ENCODE measurements at regions not wholly inside any gene's neighbourhood (a gene's known extent, or its start where the extent isn't known, plus 50 kb on each side); places are given as distances from the start of the nearest gene placed in this dataset.

GRCh38 chr22:48630433-48630754, 1197.3 kb downstream of the BRD1 start:
- CTCF ChIA-PET (ENCODE audit: low intra/inter-chr PET ratio, low total read pairs) = no interaction called here
- no peak overlapping the region for H3K9ac ChIP-seq (ENCODE audit: insufficient read depth, low read depth, low read length)
- POLR2A ChIA-PET = no interaction called here
- H3K9me3 ChIP-seq (ENCODE audit: low read length) = no peaks in the 10 kb centered on the region
- no peaks in the 10 kb centered on the region for H3K79me2 ChIP-seq (ENCODE audit: insufficient read depth, low read length)
- H4K20me1 ChIP-seq (ENCODE audit: insufficient read depth, low read length) = peaks cover 2% of the 10 kb centered on the region; the same call in 1 of the 2 replicates
- ATAC-seq (no peak), FAIRE-seq (no peak), DNase-seq (ENCODE audit: low spot score) (no peak)
- H3K27ac ChIP-seq (ENCODE audit: extremely low read length, insufficient read depth, low read length) = no peak overlapping the region
- no TSS peak for BruUV-seq (replicated peaks)
- H3K4me3 ChIP-seq (replicated peaks in 1 of 3; ENCODE audit: insufficient read depth in 1 of 3, low read depth in 2 of 3, low read length in 3 of 3) = no peak overlapping the region
- no peaks in the 10 kb centered on the region for H3K4me1 ChIP-seq (ENCODE audit: insufficient read depth, low read length)
- no peak overlapping the region for H2AFZ ChIP-seq (ENCODE audit: low read length)
- peaks cover 2% of the 10 kb centered on the region in 2 experiments; a peak in 2 of 5 replicates for H3K27me3 ChIP-seq (ENCODE audit: control insufficient read depth in 1 of 2, insufficient read depth in 2 of 2, low read length in 2 of 2)
- in situ Hi-C loops (cut with HindIII; ENCODE audit: extremely low pct_ligation_motif_present, low pct_unique_long_range_greater_than_20kb) = no loop called here
- no peaks in the 10 kb centered on the region for H3K36me3 ChIP-seq (replicated peaks in 1 of 2; ENCODE audit: control insufficient read depth in 1 of 2, insufficient read depth in 2 of 2, low read length in 2 of 2)
- WGBS (ENCODE audit: low lambda C conversion rate) = 100% methylated on average over 1 of the region's 19 CpGs
- no peak overlapping the region for H3K4me2 ChIP-seq (ENCODE audit: low read depth, low read length)
- TF ChIP-seq ZMAT5 (CRISPR knock-in tag; IDR thresholded peaks at IDR 0.05; ENCODE audit: borderline replicate concordance, low read depth) = no peak
- TF ChIP-seq BRCA1 (CRISPR knock-in tag; IDR thresholded peaks at IDR 0.05) = no peak
- no peak for TF ChIP-seq CENPX (CRISPR knock-in tag; IDR thresholded peaks at IDR 0.05)
- no peak for TF ChIP-seq ZFAT (CRISPR knock-in tag; conservative IDR thresholded peaks at IDR 0.05)
- no peak for TF ChIP-seq ZNF589 (CRISPR knock-in tag; conservative IDR thresholded peaks at IDR 0.05)
- no peak for TF ChIP-seq MTERF4 (CRISPR knock-in tag; IDR thresholded peaks at IDR 0.05)
- TF ChIP-seq BATF2 (CRISPR knock-in tag; IDR thresholded peaks at IDR 0.05) = no peak
- TF ChIP-seq ZNF850 (CRISPR knock-in tag; conservative IDR thresholded peaks at IDR 0.05) = no peak
- TF ChIP-seq RELA (CRISPR knock-in tag; IDR thresholded peaks at IDR 0.05) = no peak
- TF ChIP-seq HOXA3 (CRISPR knock-in tag; IDR thresholded peaks at IDR 0.05) = no peak
- TF ChIP-seq AKAP8 (CRISPR knock-in tag; IDR thresholded peaks at IDR 0.05) = no peak
- no peak for TF ChIP-seq MBD4 (IDR thresholded peaks at IDR 0.05; ENCODE audit: borderline replicate concordance, low read length)
- no peak for TF ChIP-seq AKNA (CRISPR knock-in tag; IDR thresholded peaks at IDR 0.05; ENCODE audit: borderline replicate concordance)
- no peak for TF ChIP-seq ZNF746 (CRISPR knock-in tag; IDR thresholded peaks at IDR 0.05)
- no peak for TF ChIP-seq ZKSCAN8 (CRISPR knock-in tag; IDR thresholded peaks at IDR 0.05; ENCODE audit: borderline replicate concordance)
- intact Hi-C loops (cut with micrococcal nuclease; ENCODE audit: unreplicated experiment) = no loop called here

All from HepG2 (cell line).